ENCODE measurements at regions not wholly inside any gene's neighbourhood (a gene's known extent, or its start where the extent isn't known, plus 50 kb on each side); places are given as distances from the start of the nearest gene placed in this dataset.

GRCh38 chr5:3883040-3883439 lies 287.4 kb downstream of the IRX1 start:
- Histone ChIP-seq H3K27ac (ENCODE audit: low read depth, low read length) (no peak overlapping the region), H3K4me3 (ENCODE audit: low read depth, low read length) (no peak overlapping the region), H3K4me1 (ENCODE audit: control insufficient read depth, insufficient read depth, low read length, unreplicated experiment) (no peaks in the 10 kb centered on the region), H3K79me2 (ENCODE audit: control insufficient read depth, insufficient read depth, low read length, unreplicated experiment) (no peaks in the 10 kb centered on the region), H3K36me3 (ENCODE audit: insufficient read depth, low read length) (no peaks in the 10 kb centered on the region), H3K27me3 (ENCODE audit: insufficient read depth, low read length) (no peaks in the 10 kb centered on the region), H2AFZ (ENCODE audit: low read length, unreplicated experiment) (no peak overlapping the region)

- Histone ChIP-seq H3K36me3 (ENCODE audit: insufficient read depth, low read length) (no peaks in the 10 kb centered on the region), H3K79me2 (ENCODE audit: control insufficient read depth, insufficient read depth, low read length, unreplicated experiment) (no peaks in the 10 kb centered on the region), H3K4me1 (ENCODE audit: control insufficient read depth, insufficient read depth, low read length, unreplicated experiment) (no peaks in the 10 kb centered on the region), H2AFZ (ENCODE audit: low read length, unreplicated experiment) (no peak overlapping the region), H3K4me3 (ENCODE audit: low read depth, low read length) (no peak overlapping the region), H3K27me3 (ENCODE audit: insufficient read depth, low read length) (no peaks in the 10 kb centered on the region), H3K27ac (ENCODE audit: low read depth, low read length) (no peak overlapping the region)
These were observed 291.2 kb downstream of the IRX1 start for GRCh38 chr5:3886524-3887451.

- H3K79me2 ChIP-seq (ENCODE audit: control insufficient read depth, insufficient read depth, low read length, unreplicated experiment): no peaks in the 10 kb centered on the region
- H3K4me3 ChIP-seq (ENCODE audit: low read depth, low read length): no peak overlapping the region
- H3K4me1 ChIP-seq (ENCODE audit: control insufficient read depth, insufficient read depth, low read length, unreplicated experiment): no peaks in the 10 kb centered on the region
- no peaks in the 10 kb centered on the region for H3K36me3 ChIP-seq (ENCODE audit: insufficient read depth, low read length)
- no peak overlapping the region for H3K27ac ChIP-seq (ENCODE audit: low read depth, low read length)
- H3K27me3 ChIP-seq (ENCODE audit: insufficient read depth, low read length): no peaks in the 10 kb centered on the region
- no peak overlapping the region for H2AFZ ChIP-seq (ENCODE audit: low read length, unreplicated experiment)
These were observed 292.7 kb downstream of the IRX1 start for GRCh38 chr5:3888310-3888709.

- H2AFZ ChIP-seq (ENCODE audit: low read length, unreplicated experiment): no peak overlapping the region
- H3K36me3 ChIP-seq (ENCODE audit: insufficient read depth, low read length): no peaks in the 10 kb centered on the region
- no peak overlapping the region for H3K27ac ChIP-seq (ENCODE audit: low read depth, low read length)
- H3K4me3 ChIP-seq (ENCODE audit: low read depth, low read length): no peak overlapping the region
- H3K79me2 ChIP-seq (ENCODE audit: control insufficient read depth, insufficient read depth, low read length, unreplicated experiment): no peaks in the 10 kb centered on the region
- no peaks in the 10 kb centered on the region for H3K27me3 ChIP-seq (ENCODE audit: insufficient read depth, low read length)
- no peaks in the 10 kb centered on the region for H3K4me1 ChIP-seq (ENCODE audit: control insufficient read depth, insufficient read depth, low read length, unreplicated experiment)
These were observed 293.9 kb downstream of the IRX1 start for GRCh38 chr5:3889412-3890142.

- Histone ChIP-seq H3K36me3 (ENCODE audit: insufficient read depth, low read length) (no peaks in the 10 kb centered on the region), H2AFZ (ENCODE audit: low read length, unreplicated experiment) (no peak overlapping the region), H3K27me3 (ENCODE audit: insufficient read depth, low read length) (no peaks in the 10 kb centered on the region), H3K4me1 (ENCODE audit: control insufficient read depth, insufficient read depth, low read length, unreplicated experiment) (no peaks in the 10 kb centered on the region), H3K4me3 (ENCODE audit: low read depth, low read length) (no peak overlapping the region), H3K79me2 (ENCODE audit: control insufficient read depth, insufficient read depth, low read length, unreplicated experiment) (no peaks in the 10 kb centered on the region), H3K27ac (ENCODE audit: low read depth, low read length) (no peak overlapping the region)
These were observed 295.5 kb downstream of the IRX1 start for GRCh38 chr5:3891113-3891512.

- no peak overlapping the region for H2AFZ ChIP-seq (ENCODE audit: low read length, unreplicated experiment)
- H3K4me1 ChIP-seq (ENCODE audit: control insufficient read depth, insufficient read depth, low read length, unreplicated experiment): no peaks in the 10 kb centered on the region
- H3K27ac ChIP-seq (ENCODE audit: low read depth, low read length): no peak overlapping the region
- H3K4me3 ChIP-seq (ENCODE audit: low read depth, low read length): no peak overlapping the region
- H3K79me2 ChIP-seq (ENCODE audit: control insufficient read depth, insufficient read depth, low read length, unreplicated experiment): no peaks in the 10 kb centered on the region
- H3K27me3 ChIP-seq (ENCODE audit: insufficient read depth, low read length): no peaks in the 10 kb centered on the region
- no peaks in the 10 kb centered on the region for H3K36me3 ChIP-seq (ENCODE audit: insufficient read depth, low read length)
These were observed 297.9 kb downstream of the IRX1 start for GRCh38 chr5:3893527-3893926.

GRCh38 chr5:3893975-3894374 lies 298.3 kb downstream of the IRX1 start:
- Histone ChIP-seq H3K79me2 (ENCODE audit: control insufficient read depth, insufficient read depth, low read length, unreplicated experiment) (no peaks in the 10 kb centered on the region), H3K27ac (ENCODE audit: low read depth, low read length) (no peak overlapping the region), H3K36me3 (ENCODE audit: insufficient read depth, low read length) (no peaks in the 10 kb centered on the region), H3K4me1 (ENCODE audit: control insufficient read depth, insufficient read depth, low read length, unreplicated experiment) (no peaks in the 10 kb centered on the region), H3K4me3 (ENCODE audit: low read depth, low read length) (no peak overlapping the region), H2AFZ (ENCODE audit: low read length, unreplicated experiment) (no peak overlapping the region), H3K27me3 (ENCODE audit: insufficient read depth, low read length) (no peaks in the 10 kb centered on the region)

- Histone ChIP-seq H3K36me3 (ENCODE audit: insufficient read depth, low read length) (no peaks in the 10 kb centered on the region), H3K27ac (ENCODE audit: low read depth, low read length) (no peak overlapping the region), H3K27me3 (ENCODE audit: insufficient read depth, low read length) (no peaks in the 10 kb centered on the region), H3K4me1 (ENCODE audit: control insufficient read depth, insufficient read depth, low read length, unreplicated experiment) (no peaks in the 10 kb centered on the region), H2AFZ (ENCODE audit: low read length, unreplicated experiment) (no peak overlapping the region), H3K4me3 (ENCODE audit: low read depth, low read length) (no peak overlapping the region), H3K79me2 (ENCODE audit: control insufficient read depth, insufficient read depth, low read length, unreplicated experiment) (no peaks in the 10 kb centered on the region)
These were observed 300.5 kb downstream of the IRX1 start for GRCh38 chr5:3896098-3896497.

GRCh38 chr5:3899093-3899492 lies 303.5 kb downstream of the IRX1 start:
- Histone ChIP-seq H3K79me2 (ENCODE audit: control insufficient read depth, insufficient read depth, low read length, unreplicated experiment) (no peaks in the 10 kb centered on the region), H3K27me3 (ENCODE audit: insufficient read depth, low read length) (no peaks in the 10 kb centered on the region), H3K4me1 (ENCODE audit: control insufficient read depth, insufficient read depth, low read length, unreplicated experiment) (no peaks in the 10 kb centered on the region), H2AFZ (ENCODE audit: low read length, unreplicated experiment) (no peak overlapping the region), H3K36me3 (ENCODE audit: insufficient read depth, low read length) (no peaks in the 10 kb centered on the region), H3K27ac (ENCODE audit: low read depth, low read length) (no peak overlapping the region), H3K4me3 (ENCODE audit: low read depth, low read length) (no peak overlapping the region)

- Histone ChIP-seq H3K4me1 (ENCODE audit: control insufficient read depth, insufficient read depth, low read length, unreplicated experiment) (no peaks in the 10 kb centered on the region), H3K79me2 (ENCODE audit: control insufficient read depth, insufficient read depth, low read length, unreplicated experiment) (no peaks in the 10 kb centered on the region), H3K36me3 (ENCODE audit: insufficient read depth, low read length) (no peaks in the 10 kb centered on the region), H2AFZ (ENCODE audit: low read length, unreplicated experiment) (no peak overlapping the region), H3K4me3 (ENCODE audit: low read depth, low read length) (no peak overlapping the region), H3K27me3 (ENCODE audit: insufficient read depth, low read length) (no peaks in the 10 kb centered on the region), H3K27ac (ENCODE audit: low read depth, low read length) (no peak overlapping the region)
These were observed 309.0 kb downstream of the IRX1 start for GRCh38 chr5:3904584-3904983.

- Histone ChIP-seq H3K27ac (ENCODE audit: low read depth, low read length) (no peak overlapping the region), H3K36me3 (ENCODE audit: insufficient read depth, low read length) (no peaks in the 10 kb centered on the region), H3K27me3 (ENCODE audit: insufficient read depth, low read length) (no peaks in the 10 kb centered on the region), H3K79me2 (ENCODE audit: control insufficient read depth, insufficient read depth, low read length, unreplicated experiment) (no peaks in the 10 kb centered on the region), H2AFZ (ENCODE audit: low read length, unreplicated experiment) (no peak overlapping the region), H3K4me1 (ENCODE audit: control insufficient read depth, insufficient read depth, low read length, unreplicated experiment) (no peaks in the 10 kb centered on the region), H3K4me3 (ENCODE audit: low read depth, low read length) (no peak overlapping the region)
These were observed 309.4 kb downstream of the IRX1 start for GRCh38 chr5:3905031-3905430.

All from ACC112 (cell line).